DMS53 (cell line): ENCODE measurements at regions not wholly inside any gene's neighbourhood (a gene's known extent, or its start where the extent isn't known, plus 50 kb on each side); places are given as distances from the start of the nearest gene placed in this dataset.
"Not testable (repeated sequence)": the region's sequence is repeated elsewhere in the genome, so short reads cannot be mapped to it uniquely, and the experiment has no call there.

Experiments
- DNase-seq: peaks from one replicate; lab custom pipeline; 2025; lab: John Stamatoyannopoulos, UW

DNA sequence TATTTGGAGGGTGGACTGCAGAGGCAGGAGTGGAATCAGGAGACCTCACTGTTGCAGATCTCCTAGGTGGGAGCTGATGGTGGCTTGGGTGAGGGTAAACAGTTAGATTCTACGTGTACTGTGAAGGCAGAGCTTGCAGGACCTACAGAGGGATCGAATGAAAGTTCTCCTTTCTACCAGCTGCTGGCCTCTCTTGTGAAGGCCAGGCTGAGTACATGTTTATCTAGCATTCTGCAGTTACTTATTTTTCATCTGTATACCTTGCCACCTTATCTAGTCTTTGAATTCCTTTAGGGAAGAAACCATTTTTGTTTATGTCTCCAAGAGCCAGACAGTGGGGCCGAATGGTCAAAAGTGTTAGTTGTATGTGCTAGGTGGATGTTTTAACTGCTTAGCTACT lies 57.6 kb downstream of the PTTG1 start:
- DNase-seq, result no peak

DNA sequence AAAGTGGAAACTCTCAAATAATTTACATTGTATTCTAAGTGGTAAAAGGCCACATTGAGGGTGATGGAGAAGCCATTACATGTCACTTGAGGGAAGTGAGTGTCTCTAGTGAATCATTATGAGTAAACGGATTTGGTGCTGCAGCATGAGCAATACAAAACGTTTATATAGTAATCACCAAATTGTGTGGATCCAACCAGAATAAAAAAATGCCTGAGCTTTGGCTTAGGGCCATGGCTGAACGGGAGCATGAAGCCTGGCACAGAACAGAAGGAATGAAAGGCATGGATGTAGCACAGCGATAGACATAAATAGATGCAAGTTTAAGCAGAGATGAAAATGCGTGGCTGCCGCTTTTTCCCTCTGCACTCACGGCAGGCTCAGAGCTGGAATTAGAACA lies 58.3 kb downstream of the PTTG1 start:
- peak; percentile 11 for DNase-seq

DNA sequence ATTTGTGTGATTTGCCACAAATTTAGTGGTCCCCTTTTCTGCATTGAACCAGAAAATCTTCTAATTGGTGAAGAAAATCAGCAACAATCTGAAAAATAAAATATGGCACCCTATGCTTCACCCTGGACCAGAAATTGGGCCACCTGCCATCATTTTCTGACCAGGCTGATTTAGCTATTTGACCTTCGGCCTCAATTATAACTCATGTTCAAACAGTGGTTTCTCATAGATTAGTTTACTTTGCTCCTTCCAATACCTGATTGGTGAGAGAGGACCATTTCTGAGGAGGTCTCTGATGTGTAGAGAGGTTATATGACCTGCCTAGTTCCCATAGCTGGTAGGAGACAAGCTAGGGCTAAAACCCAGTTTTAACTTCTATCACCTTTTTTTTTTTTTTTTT lies 59.0 kb downstream of the PTTG1 start:
- no peak for DNase-seq

DNA sequence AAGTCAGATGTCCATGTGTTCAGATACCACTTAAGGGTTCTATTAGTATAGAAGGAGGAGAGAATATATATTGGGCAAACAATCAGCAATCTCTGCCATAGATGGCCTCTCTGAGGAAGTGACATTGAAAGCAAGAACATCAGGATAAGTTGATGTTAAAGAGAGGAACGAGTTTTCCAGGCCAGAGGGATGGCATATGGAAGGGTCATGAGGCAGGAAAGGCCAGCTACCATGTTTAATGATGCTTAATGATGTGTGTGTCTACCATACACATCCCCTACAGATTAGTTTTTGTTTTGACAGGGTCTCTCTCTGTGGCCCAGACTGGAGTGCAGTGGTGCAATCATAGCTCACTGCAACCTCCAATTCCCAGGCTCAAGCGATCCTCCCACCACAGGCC lies 63.0 kb downstream of the PTTG1 start:
- DNase-seq, result no peak

DNA sequence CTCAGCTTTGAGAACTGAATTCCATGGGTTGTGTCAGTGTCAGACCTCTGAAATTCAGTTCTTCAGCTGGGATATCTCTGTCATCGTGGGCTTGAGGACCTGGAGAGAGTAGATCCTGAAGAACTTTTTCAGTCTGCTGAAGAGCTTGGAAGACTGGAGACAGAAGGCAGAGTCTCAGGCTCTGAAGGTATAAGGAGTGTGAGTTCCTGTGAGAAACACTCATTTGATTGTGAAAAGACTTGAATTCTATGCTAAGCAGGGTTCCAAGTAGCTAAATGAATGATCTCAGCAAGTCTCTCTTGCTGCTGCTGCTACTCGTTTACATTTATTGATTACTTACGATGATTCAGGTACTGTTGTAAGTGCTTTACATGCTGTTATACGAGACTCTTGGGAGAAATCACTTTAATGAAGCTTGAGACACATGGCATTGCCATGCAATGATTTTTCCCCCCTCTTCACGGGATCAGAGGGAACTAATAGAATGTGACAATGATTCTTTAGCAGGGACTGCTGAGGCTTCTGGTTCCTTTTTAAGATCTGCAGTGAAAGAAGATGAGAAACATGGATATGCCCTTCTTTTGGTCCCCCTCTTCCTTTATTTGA lies 63.8 kb downstream of the PTTG1 start:
- no peak for DNase-seq

DNA sequence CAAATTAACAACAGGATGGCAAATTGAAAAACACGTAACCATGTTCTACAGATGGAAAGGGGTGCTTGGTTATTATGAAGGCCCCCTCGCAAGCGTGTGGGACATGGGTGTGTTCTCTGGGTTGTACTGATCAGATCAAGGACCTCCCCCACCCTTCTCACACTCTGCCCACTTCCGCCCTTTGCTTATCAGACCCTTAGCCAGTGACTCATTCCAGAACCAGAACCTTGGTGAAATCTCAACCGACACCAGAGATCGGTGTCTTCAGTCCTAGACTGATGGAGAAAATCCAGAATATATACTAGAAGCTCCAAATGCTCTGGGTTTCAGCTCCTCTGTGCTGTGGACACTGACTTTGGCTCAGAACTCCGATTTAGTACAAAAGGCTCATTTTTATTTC lies 64.9 kb downstream of the PTTG1 start:
- no peak for DNase-seq

DNA sequence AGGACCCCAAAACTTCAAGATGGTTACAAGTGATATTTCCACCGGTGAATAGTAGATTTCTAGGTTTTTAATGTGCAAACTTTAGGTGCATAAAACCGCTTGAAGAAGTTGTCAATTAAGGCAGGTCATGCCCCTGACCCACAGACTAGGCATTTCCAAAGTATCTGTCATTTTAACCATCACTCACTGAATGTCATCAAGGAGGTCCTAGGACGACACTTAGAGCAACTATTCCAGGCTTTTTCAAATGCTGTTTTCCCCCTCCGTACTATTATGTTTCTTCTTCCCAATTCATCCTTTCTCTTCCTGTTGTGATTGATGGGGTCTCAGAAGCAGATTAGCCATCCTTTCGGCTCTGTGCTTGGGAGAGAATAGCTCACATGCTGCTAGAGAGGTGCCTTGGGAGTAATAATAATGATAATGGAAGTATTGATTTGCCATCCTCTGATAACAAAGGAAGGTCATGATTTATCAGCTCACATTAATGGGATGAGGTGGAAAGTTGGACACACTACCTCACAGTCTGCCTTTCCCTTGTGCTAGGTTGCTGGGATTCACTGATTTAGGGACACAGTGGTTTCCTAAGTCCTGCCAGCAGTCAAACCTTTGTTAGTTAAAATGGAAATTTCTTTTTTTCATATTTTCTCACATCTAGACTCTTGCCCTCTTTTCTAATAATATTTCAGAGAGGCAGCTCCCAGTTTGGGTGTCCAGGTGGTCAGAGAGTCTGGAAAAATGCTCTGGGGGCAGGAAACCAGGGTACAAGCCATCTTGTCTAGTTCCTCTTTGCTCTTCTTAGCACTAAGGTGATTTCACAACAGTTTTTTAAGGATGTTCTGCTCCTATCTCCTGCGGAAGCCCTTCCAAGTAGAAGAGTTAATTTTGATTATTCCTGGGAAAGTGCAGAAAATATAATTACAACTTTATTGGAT lies 67.0 kb downstream of the PTTG1 start:
- no peak for DNase-seq

DNA sequence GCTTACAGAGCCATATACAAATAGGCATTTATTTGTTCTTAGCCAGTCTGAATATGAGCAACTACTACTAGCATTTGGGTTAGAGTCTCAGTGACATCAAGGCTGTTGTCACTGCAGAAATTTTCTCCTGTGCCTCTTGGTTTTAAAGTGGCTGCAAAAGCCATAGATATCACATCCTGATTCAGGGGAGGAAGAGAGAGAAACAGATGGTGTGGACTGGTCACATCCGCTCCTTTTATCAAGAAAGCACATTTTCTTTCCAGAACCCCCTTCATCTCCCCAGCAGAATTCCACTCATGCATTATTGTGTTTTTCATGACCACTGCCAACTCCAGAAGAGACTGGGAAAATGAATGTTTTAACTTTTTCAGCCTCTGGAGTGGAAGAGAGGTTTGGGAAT lies 69.8 kb downstream of the PTTG1 start:
- DNase-seq, result no peak

DNA sequence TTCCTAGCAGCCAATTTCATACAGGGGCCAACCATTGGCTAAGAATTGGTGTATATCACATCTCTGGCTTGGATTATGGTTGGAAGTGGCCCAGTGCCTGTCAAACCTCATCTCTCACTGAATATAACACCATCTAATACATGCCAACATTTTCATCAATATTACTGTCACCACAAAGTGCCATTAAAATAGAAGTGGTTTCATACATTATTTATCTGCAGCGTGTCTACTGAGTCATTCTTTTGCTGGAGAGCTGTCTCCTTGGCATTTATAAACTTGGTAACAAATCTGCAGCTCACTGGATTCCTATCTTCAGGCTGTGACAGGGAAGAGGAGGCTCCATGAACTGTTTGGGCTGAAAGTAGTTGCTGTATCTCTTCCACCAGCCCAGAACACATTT lies 70.9 kb downstream of the PTTG1 start:
- DNase-seq, result no peak

DNA sequence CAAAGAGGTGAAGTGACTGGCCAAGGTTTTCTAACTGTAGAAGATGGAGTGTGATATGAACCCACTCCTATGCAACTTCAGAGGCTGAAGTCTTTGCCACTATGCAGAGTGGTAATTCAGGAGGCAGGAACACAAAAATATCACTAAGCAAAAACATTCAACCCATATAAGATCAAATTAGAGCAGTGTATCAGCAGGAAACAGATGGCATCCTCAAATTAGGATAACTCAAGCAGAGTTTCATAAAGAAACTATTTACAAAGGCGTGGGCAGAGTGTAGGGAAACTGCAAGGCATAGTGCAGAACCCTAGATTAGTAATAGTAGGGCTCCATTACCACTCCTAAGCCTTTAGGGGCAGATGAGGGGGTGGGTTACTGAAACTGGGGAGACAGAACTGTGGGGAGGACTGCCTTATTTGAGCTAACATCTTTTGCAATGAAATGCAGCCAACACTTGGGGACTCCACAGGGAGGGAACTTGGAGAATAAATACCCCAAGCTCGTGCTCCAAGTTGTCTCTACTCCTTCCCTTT lies 72.2 kb downstream of the PTTG1 start:
- DNase-seq, result no peak

DNA sequence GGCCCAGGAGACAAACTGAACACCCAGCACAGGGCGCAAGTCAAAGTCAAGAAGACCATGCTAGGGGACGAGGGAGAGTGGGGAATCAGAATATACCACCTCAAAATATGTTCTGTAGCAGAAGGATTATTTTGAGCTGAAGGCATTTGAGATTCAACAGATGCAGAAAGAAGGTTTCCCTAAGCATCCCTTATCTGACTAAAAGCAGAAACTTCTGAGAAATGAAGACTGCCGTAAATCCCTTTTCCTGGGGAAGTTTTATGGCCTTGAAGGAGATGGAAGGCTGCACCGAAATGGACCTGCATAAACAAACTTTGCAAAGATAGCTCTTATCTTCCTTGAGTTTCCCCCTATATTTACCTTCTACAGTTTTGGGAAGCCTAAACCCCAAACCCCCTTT lies 72.8 kb downstream of the PTTG1 start:
- no peak for DNase-seq

DNA sequence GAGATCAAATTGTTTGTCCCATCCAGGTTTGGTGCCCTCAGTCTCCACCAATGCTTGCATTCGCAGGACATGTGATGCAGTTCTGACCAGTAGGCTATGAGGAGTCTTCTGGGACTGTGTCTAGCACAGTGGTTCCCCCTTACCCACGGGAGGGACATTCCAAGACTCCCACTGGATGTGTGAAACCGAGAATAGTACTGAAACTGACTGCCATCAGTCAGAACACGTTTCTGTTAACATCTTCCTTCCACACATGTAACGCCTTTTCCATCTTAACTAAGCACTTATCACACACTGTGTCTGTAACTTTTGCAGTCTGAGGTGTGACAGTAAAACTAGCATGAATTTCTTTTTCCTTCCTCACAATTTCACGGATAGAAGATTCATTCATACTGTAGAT lies 74.7 kb downstream of the PTTG1 start:
- no peak for DNase-seq

DNA sequence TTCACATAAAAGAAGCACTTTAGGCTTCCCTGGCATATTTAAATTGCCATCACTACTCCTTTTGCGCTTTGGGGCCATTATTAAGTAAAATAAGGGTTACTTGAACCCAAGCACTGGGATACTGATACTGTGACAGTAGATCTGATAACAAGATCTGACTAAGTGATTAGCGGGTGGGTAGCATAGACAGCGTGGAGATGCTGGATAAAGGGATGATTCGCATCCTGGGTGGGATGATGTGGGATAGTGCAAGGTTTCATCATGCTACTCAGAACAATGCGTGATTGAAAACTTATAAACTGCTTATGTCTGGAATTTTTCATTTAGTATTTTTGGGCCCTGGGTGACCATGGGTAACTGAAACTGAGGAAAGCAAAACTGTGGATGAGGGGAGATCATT lies 75.1 kb downstream of the PTTG1 start:
- DNase-seq, result no peak

DNA sequence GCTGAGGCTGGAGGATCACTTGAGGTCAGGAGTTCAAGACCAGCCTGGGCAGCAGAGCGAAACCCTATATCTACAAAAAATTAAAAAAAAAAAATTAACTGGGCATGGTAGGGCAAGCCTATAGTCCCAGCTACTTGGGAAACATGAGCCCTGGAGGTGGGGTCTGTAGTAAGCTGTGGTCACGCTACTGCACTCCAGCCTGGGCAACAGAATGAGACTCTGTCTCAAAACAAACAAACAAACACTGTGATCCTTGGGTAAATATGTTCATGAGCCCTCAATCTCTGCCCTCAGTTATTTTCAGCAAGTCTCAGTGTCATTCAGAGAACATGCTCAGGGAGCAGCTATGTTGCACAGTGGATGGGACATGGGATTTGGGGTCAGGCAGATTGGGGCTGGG lies 76.2 kb downstream of the PTTG1 start:
- DNase-seq, result peak; percentile 83

DNA sequence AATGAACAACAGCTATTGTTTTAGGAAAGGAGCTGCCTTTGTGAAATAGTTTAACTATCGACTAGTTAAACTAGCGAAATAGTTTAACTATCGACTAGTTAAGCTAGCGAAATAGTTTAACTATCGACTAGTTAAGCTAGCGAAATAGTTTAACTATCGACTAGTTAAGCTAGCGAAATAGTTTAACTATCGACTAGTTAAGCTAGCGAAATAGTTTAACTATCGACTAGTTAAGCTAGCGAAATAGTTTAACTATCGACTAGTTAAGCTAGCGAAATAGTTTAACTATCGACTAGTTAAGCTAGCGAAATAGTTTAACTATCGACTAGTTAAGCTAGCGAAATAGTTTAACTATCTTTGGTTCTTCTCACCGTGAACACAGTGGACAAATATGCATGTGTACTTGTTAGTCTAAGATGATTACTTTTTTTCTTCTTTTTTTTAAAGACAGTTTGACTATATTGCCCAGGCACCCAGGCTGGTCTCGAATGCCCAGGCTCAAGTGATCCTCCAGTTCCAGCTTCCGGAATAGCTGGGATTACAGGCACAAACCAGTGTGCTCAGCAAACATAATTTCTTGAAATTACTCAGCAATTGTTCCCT lies 76.9 kb downstream of the PTTG1 start:
- DNase-seq, result not testable (repeated sequence)

DNA sequence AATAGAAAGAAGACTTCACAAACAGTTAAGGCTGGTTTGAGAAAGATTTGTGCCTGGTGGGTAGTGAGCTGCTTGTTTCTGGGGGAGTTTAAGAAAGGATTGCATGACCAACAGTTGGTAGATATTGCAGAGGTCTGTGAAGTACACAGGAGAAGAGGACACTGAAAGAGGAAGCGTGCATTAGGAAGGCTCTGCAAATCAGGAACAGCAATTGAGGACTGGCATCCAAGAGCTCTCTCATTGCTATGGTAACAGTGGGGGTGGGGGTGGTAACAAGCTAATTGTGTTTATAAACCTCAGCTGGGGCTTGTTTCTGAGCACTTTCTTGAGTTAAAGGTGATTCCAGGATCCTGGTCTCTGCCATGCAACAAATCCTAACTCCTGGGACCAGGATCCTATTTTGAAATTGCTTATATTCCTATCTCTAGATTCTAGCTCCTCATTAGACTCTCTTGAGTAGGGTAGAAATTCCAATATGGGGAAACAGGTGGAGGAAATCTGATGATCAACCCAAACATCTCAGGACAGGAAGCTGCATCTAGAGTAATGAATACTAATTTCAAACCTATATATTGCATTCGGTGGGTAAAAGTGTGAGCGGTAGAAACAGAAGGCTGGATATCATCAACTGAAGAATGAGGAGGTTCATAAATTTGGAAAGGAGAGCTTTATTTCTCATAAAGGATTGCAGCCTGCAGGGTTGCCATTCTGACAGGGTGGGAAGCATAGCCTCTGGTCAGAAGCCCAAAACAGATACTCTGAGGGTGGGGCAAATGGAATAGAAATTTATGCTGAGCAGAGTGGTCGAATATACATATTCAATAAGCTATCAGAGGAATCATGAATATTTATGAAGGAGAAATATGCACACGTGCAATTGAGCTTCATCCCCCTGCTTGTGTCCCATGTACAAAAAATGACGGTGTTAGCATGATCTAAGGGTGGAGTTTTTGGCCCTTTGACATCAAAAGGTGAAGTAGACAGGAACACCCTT lies 79.4 kb downstream of the PTTG1 start:
- peak; percentile 14 for DNase-seq

DNA sequence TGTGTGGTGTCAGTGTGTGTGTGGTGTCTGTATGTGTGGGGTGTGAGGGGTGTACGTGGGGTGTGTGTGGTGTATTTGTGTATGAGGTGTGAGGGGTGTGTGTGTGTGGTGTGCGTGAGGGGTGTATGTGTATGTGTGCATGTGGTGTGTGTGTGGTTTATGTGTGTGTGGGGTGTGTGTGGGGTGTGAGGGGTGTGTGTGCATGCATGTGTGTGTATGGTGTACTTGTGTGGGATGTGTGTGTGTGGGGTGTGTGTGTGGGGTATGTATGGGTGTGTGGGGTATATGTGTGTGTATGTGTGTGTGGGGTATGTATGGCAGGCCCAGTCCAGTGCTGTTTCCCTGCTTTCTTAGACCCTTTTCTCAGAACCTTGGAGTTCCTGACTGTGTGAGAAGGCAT lies 83.3 kb downstream of the PTTG1 start:
- DNase-seq, result no peak

DNA sequence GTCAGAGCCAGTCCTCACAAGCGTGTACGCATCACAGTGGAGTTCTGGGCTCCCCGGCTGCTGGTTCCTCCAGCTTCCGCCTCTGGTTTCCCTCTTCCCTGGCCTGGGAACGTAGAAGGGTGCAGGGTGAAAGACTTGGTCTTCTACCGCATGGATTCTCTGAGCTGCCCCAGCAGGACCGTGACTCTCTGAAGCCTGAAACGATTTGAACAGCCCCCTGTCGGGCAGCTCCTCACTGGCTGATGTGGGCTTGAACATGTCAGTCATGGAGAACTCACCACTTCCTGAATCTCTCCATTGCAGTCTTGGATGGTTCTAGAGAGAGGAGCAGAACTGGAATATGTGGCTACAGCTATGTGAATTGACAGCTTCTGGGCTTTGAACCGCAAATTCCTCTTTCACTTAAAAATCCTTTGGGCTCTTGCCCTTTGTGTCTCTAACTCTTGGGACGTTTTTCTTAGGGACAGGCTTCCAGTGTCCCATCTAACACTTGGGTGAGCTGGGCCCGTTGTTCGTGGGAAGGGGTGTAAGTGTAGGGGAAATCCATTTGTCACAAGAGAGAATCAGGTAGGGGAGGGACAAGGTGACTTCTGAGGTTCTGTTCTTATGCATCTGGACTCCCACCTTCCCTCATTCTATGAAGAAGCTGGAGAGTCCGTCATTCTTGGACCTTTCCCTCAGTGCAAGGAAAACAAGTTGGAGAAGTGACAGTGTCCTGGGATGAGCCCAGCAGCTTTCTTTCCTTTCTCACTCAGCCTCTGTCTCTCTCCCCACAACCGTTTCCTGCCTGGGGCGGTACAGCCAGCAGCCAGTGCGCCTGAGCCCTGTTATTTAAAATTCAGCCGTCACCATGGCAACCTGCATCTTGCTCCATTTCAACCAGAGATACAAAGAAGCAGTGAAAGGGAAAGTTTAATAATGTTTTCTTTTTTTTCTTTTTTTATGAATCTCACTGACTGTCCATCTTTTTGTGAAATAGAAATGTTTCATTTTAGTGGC lies 84.7 kb downstream of the PTTG1 start:
- DNase-seq, result peak; percentile 40

DNA sequence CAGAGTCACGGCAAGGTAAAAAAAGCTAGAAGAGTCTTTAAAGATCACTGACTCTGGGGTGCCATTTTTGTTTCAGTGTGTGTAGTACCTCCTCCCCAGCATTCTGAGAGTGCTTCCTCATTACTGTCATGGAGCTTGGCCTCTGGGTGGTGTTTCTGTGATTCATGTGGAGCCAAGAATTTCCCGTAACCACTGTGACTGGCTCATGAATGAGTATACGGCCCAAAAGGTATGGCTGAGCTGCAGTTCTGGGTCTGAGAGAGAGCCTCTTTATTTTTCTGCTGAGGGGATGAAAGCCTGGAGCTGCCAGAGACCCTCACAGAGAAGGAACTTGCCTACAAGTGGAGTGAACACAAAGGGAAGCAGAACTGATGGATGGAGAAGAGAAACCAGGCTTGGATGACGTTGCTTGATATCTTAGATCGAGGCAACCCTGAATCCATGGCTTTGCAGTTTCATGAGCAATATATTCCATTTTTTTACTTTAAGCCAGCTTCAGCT lies 85.6 kb downstream of the PTTG1 start:
- DNase-seq, result no peak

DNA sequence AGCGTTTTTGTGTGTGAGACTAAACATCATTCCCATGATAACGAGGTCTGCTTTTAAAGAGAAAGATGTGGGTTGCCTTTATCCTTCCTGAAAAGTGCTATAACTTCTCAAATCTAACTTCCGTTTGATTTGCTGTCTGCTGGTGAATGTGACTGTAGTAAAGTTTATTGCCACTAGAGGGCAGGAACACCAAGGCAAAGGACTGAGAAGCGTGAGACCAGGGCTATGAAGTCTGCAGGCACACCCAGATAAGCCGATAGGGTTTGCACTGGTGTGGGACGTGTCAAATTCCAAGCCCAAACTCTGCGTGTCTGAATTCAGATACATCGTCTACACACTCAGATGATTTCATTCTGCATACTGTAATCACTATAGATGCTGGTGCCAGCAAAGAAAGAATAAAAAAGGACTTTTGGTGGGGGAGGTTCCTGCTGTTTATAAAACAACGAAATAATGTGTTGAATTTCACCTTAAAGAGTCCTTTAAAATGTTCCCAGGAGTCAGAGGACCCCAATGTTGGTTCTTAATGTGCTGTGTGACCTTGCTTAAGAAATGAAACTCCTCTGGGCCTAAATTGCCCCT lies 87.2 kb downstream of the PTTG1 start:
- DNase-seq, result peak; percentile 87
